ENCODE measurements at regions not wholly inside any gene's neighbourhood (a gene's known extent, or its start where the extent isn't known, plus 50 kb on each side); places are given as distances from the start of the nearest gene placed in this dataset.
"Not testable (repeated sequence)": the region's sequence is repeated elsewhere in the genome, so short reads cannot be mapped to it uniquely, and the experiment has no call there.

GRCh38 chr17:71601894-71602504 is 518.8 kb upstream of the SOX9 start:
- no peaks in the 10 kb centered on the region for H3K36me3 Mint-ChIP-seq (ENCODE audit: low read depth)
- no peak overlapping the region for H3K27ac Mint-ChIP-seq
- intact Hi-C loops (cut with micrococcal nuclease), result no loop called here
- no peak overlapping the region for H3K4me3 Mint-ChIP-seq
- peaks cover 8% of the 10 kb centered on the region for H3K9me3 Mint-ChIP-seq
- H3K27me3 Mint-ChIP-seq, result no peaks in the 10 kb centered on the region
- H3K4me1 Mint-ChIP-seq (ENCODE audit: low read depth), result no peaks in the 10 kb centered on the region

GRCh38 chr17:71613996-71614395 is 506.8 kb upstream of the SOX9 start:
- Mint-ChIP-seq H3K27ac (no peak overlapping the region), H3K4me1 (ENCODE audit: low read depth) (no peaks in the 10 kb centered on the region), H3K4me3 (no peak overlapping the region), H3K9me3 (peaks cover 32% of the 10 kb centered on the region), H3K36me3 (ENCODE audit: low read depth) (no peaks in the 10 kb centered on the region), H3K27me3 (no peaks in the 10 kb centered on the region)
- intact Hi-C loops (cut with micrococcal nuclease), result no loop called here

- Mint-ChIP-seq H3K9me3 (peaks cover 50% of the 10 kb centered on the region), H3K4me1 (ENCODE audit: low read depth) (no peaks in the 10 kb centered on the region)
- intact Hi-C loops (cut with micrococcal nuclease), result no loop called here
These were observed 505.0 kb upstream of the SOX9 start for GRCh38 chr17:71615820-71616219.

GRCh38 chr17:71617767-71618166 is 503.1 kb upstream of the SOX9 start:
- intact Hi-C loops (cut with micrococcal nuclease); H3K27me3 Mint-ChIP-seq; H3K36me3 Mint-ChIP-seq (ENCODE audit: low read depth); H3K4me3 Mint-ChIP-seq; H3K27ac Mint-ChIP-seq; H3K4me1 Mint-ChIP-seq (ENCODE audit: low read depth): not testable (repeated sequence)
- peaks cover 61% of the 10 kb centered on the region for H3K9me3 Mint-ChIP-seq

More at GRCh38 chr17:71615820-71616219, 505.0 kb upstream of the SOX9 start:
- H3K4me3 Mint-ChIP-seq, result no peak overlapping the region
- no peak overlapping the region for H3K27ac Mint-ChIP-seq
- no peaks in the 10 kb centered on the region for H3K36me3 Mint-ChIP-seq (ENCODE audit: low read depth)
- H3K27me3 Mint-ChIP-seq, result no peaks in the 10 kb centered on the region

- H3K36me3 Mint-ChIP-seq (ENCODE audit: low read depth), result no peaks in the 10 kb centered on the region
- H3K4me1 Mint-ChIP-seq (ENCODE audit: low read depth), result no peaks in the 10 kb centered on the region
- intact Hi-C loops (cut with micrococcal nuclease), result no loop called here
- H3K4me3 Mint-ChIP-seq, result no peak overlapping the region
- no peaks in the 10 kb centered on the region for H3K27me3 Mint-ChIP-seq
- no peak overlapping the region for H3K27ac Mint-ChIP-seq
- H3K9me3 Mint-ChIP-seq, result peaks cover 20% of the 10 kb centered on the region
These were observed 495.5 kb upstream of the SOX9 start for GRCh38 chr17:71625330-71625729.

GRCh38 chr17:71628306-71628705 is 492.5 kb upstream of the SOX9 start:
- H3K9me3 Mint-ChIP-seq, result peaks cover 5% of the 10 kb centered on the region
- no peaks in the 10 kb centered on the region for H3K27me3 Mint-ChIP-seq
- no peaks in the 10 kb centered on the region for H3K36me3 Mint-ChIP-seq (ENCODE audit: low read depth)
- intact Hi-C loops (cut with micrococcal nuclease), result no loop called here
- no peaks in the 10 kb centered on the region for H3K4me1 Mint-ChIP-seq (ENCODE audit: low read depth)
- H3K4me3 Mint-ChIP-seq, result no peak overlapping the region
- no peak overlapping the region for H3K27ac Mint-ChIP-seq

- Mint-ChIP-seq H3K27ac (no peak overlapping the region), H3K4me3 (no peak overlapping the region), H3K36me3 (ENCODE audit: low read depth) (no peaks in the 10 kb centered on the region), H3K9me3 (no peaks in the 10 kb centered on the region), H3K27me3 (no peaks in the 10 kb centered on the region), H3K4me1 (ENCODE audit: low read depth) (no peaks in the 10 kb centered on the region)
- intact Hi-C loops (cut with micrococcal nuclease), result no loop called here
These were observed 489.3 kb upstream of the SOX9 start for GRCh38 chr17:71631483-71631882.

- no peaks in the 10 kb centered on the region for H3K4me1 Mint-ChIP-seq (ENCODE audit: low read depth)
- H3K27me3 Mint-ChIP-seq, result no peaks in the 10 kb centered on the region
These were observed 488.5 kb upstream of the SOX9 start for GRCh38 chr17:71632328-71632727.

GRCh38 chr17:71633391-71633849 is 487.4 kb upstream of the SOX9 start:
- Mint-ChIP-seq H3K36me3 (ENCODE audit: low read depth) (no peaks in the 10 kb centered on the region), H3K4me1 (ENCODE audit: low read depth) (no peaks in the 10 kb centered on the region), H3K27ac (no peak overlapping the region), H3K9me3 (peaks cover 9% of the 10 kb centered on the region), H3K27me3 (no peaks in the 10 kb centered on the region), H3K4me3 (no peak overlapping the region)
- intact Hi-C loops (cut with micrococcal nuclease), result no loop called here

More at GRCh38 chr17:71632328-71632727, 488.5 kb upstream of the SOX9 start:
- no peak overlapping the region for H3K27ac Mint-ChIP-seq
- H3K36me3 Mint-ChIP-seq (ENCODE audit: low read depth), result no peaks in the 10 kb centered on the region
- intact Hi-C loops (cut with micrococcal nuclease), result no loop called here
- no peak overlapping the region for H3K4me3 Mint-ChIP-seq
- no peaks in the 10 kb centered on the region for H3K9me3 Mint-ChIP-seq

GRCh38 chr17:71634376-71634775 is 486.4 kb upstream of the SOX9 start:
- H3K27me3 Mint-ChIP-seq, result no peaks in the 10 kb centered on the region
- H3K27ac Mint-ChIP-seq, result no peak overlapping the region
- H3K4me3 Mint-ChIP-seq, result no peak overlapping the region
- H3K36me3 Mint-ChIP-seq (ENCODE audit: low read depth), result no peaks in the 10 kb centered on the region
- peaks cover 18% of the 10 kb centered on the region for H3K9me3 Mint-ChIP-seq
- intact Hi-C loops (cut with micrococcal nuclease), result no loop called here
- H3K4me1 Mint-ChIP-seq (ENCODE audit: low read depth), result no peaks in the 10 kb centered on the region

- Mint-ChIP-seq H3K27me3 (no peaks in the 10 kb centered on the region), H3K27ac (no peak overlapping the region), H3K4me1 (ENCODE audit: low read depth) (no peaks in the 10 kb centered on the region), H3K4me3 (no peak overlapping the region), H3K36me3 (ENCODE audit: low read depth) (no peaks in the 10 kb centered on the region), H3K9me3 (peaks cover 23% of the 10 kb centered on the region)
- intact Hi-C loops (cut with micrococcal nuclease), result no loop called here
These were observed 485.6 kb upstream of the SOX9 start for GRCh38 chr17:71635187-71635586.

- H3K4me3 Mint-ChIP-seq, result no peak overlapping the region
- peaks cover 38% of the 10 kb centered on the region for H3K9me3 Mint-ChIP-seq
- intact Hi-C loops (cut with micrococcal nuclease), result no loop called here
- no peak overlapping the region for H3K27ac Mint-ChIP-seq
- no peaks in the 10 kb centered on the region for H3K36me3 Mint-ChIP-seq (ENCODE audit: low read depth)
- H3K4me1 Mint-ChIP-seq (ENCODE audit: low read depth), result no peaks in the 10 kb centered on the region
- H3K27me3 Mint-ChIP-seq, result no peaks in the 10 kb centered on the region
These were observed 484.2 kb upstream of the SOX9 start for GRCh38 chr17:71636644-71637043.

- Mint-ChIP-seq H3K27ac (no peak overlapping the region), H3K36me3 (ENCODE audit: low read depth) (no peaks in the 10 kb centered on the region), H3K4me1 (ENCODE audit: low read depth) (no peaks in the 10 kb centered on the region), H3K9me3 (peaks cover 43% of the 10 kb centered on the region), H3K4me3 (no peak overlapping the region), H3K27me3 (no peaks in the 10 kb centered on the region)
- intact Hi-C loops (cut with micrococcal nuclease), result no loop called here
These were observed 482.2 kb upstream of the SOX9 start for GRCh38 chr17:71638668-71639067.

GRCh38 chr17:71639865-71640264 is 481.0 kb upstream of the SOX9 start:
- intact Hi-C loops (cut with micrococcal nuclease), result no loop called here
- Mint-ChIP-seq H3K27me3 (no peaks in the 10 kb centered on the region), H3K9me3 (peaks cover 43% of the 10 kb centered on the region), H3K36me3 (ENCODE audit: low read depth) (no peaks in the 10 kb centered on the region), H3K4me1 (ENCODE audit: low read depth) (no peaks in the 10 kb centered on the region), H3K4me3 (no peak overlapping the region), H3K27ac (no peak overlapping the region)

GRCh38 chr17:71646890-71647289 is 473.9 kb upstream of the SOX9 start:
- intact Hi-C loops (cut with micrococcal nuclease); H3K27me3 Mint-ChIP-seq; H3K27ac Mint-ChIP-seq; H3K4me3 Mint-ChIP-seq; H3K4me1 Mint-ChIP-seq (ENCODE audit: low read depth); H3K36me3 Mint-ChIP-seq (ENCODE audit: low read depth): not testable (repeated sequence)
- peaks cover 21% of the 10 kb centered on the region for H3K9me3 Mint-ChIP-seq

Data from dendritic cell treated with granulocyte-macrophage colony-stimulating factor and Interleukin-4, amounts not matched to agents 40 ng/mL and 50 ng/mL, for 4 days (primary cell).